T-cell (primary cell): ENCODE measurements at regions not wholly inside any gene's neighbourhood (a gene's known extent, or its start where the extent isn't known, plus 50 kb on each side); places are given as distances from the start of the nearest gene placed in this dataset.

Experiments used
- ATAC-seq, 4 experiments: fragments of 200-7000 bp in 3 of 4; fragments of 150-1000 bp in 1 of 4; cut with Tn5 transposase; replicated peaks in 1 of 4; 1 replicate in 3 of 4; 2 replicates in 1 of 4; pipeline ENCODE4 v1.10.0; 2021; ENCODE audit warnings: moderate library complexity in 3 of 4, mild to moderate bottlenecking in 2 of 4, moderate number of reproducible peaks in 1 of 4
- CTCF ChIA-PET, 2 donors: fragments of 300-600 bp; sonication (Branson Sonifier 250); formaldehyde crosslinking; loops; one replicate each; lab custom pipeline; 2022; ENCODE audit warnings: antibody characterized with exemption in 2 of 2; lab: Charles Lee
- POLR2A ChIA-PET, 2 donors: fragments of 300-600 bp; sonication (Branson Sonifier 250); formaldehyde crosslinking; loops; one replicate each; lab custom pipeline; 2022; ENCODE audit warnings: antibody characterized with exemption in 2 of 2; lab: Charles Lee
- DNase-seq, 35 experiments: peaks; one replicate each; pipeline versions ENCODE4 v3.0.0 to v3.0.0-alpha.2; 2013 to 2023
- H3K27ac ChIP-seq: one replicate; pipeline ENCODE4 v1.5.1; 2013; ENCODE audit warnings: low read length
- H3K27me3 ChIP-seq, 2 experiments: replicated peaks in 1 of 2; 1 replicate in 1 of 2; 2 replicates in 1 of 2; pipeline versions ENCODE4 v1.6.1 to v1.7.0; 2013; ENCODE audit warnings: low read length in 1 of 2, mixed read lengths in 1 of 2; ENCODE audit not compliant: control insufficient read depth in 2 of 2, insufficient read depth in 2 of 2; ENCODE audit errors: extremely low read depth in 1 of 2
- H3K36me3 ChIP-seq, 2 donors: 1 replicate in 1 of 2; 2 replicates in 1 of 2; pipeline versions ENCODE4 v1.6.1 to v1.7.0; 2013; ENCODE audit warnings: low read length in 1 of 2; ENCODE audit not compliant: control insufficient read depth in 2 of 2, insufficient read depth in 1 of 2; ENCODE audit errors: extremely low read depth in 1 of 2
- H3K4me1 ChIP-seq, 2 experiments: 1 replicate in 1 of 2; 2 replicates in 1 of 2; pipeline versions ENCODE4 v1.6.1 to v1.7.0; 2013; ENCODE audit warnings: low read length in 2 of 2, mixed read lengths in 1 of 2; ENCODE audit not compliant: insufficient read depth in 2 of 2, control insufficient read depth in 1 of 2; ENCODE audit errors: extremely low read depth in 1 of 2
- H3K4me3 ChIP-seq, 2 donors: 1 replicate in 1 of 2; 2 replicates in 1 of 2; pipeline versions ENCODE4 v1.5.1 to v1.7.0; 2013; ENCODE audit warnings: mild to moderate bottlenecking in 2 of 2, low read length in 1 of 2, moderate library complexity in 1 of 2; ENCODE audit not compliant: control insufficient read depth in 1 of 2; ENCODE audit errors: extremely low read depth in 1 of 2
- H3K9me3 ChIP-seq: 2 replicates; pipeline ENCODE4 v1.7.0; 2013
- H3K27ac Mint-ChIP-seq, 2 donors: one replicate each; pipeline ENCODE4 v1.8.0; 2020 to 2021; ENCODE audit warnings: mild to moderate bottlenecking in 2 of 2, mixed read lengths in 2 of 2
- H3K27me3 Mint-ChIP-seq, 2 donors: one replicate each; pipeline ENCODE4 v1.8.0; 2021 to 2022; ENCODE audit warnings: mixed read lengths in 2 of 2
- H3K36me3 Mint-ChIP-seq: one replicate; pipeline ENCODE4 v1.8.0; 2021; ENCODE audit warnings: mixed read lengths
- H3K4me1 Mint-ChIP-seq, 3 donors: one replicate each; pipeline ENCODE4 v1.8.0; 2020 to 2022; ENCODE audit warnings: mixed read lengths in 3 of 3, mild to moderate bottlenecking in 1 of 3
- H3K4me3 Mint-ChIP-seq, 3 donors: one replicate each; pipeline ENCODE4 v1.8.0; 2020 to 2022; ENCODE audit warnings: mild to moderate bottlenecking in 3 of 3, mixed read lengths in 3 of 3, moderate library complexity in 3 of 3
- H3K9me3 Mint-ChIP-seq, 3 donors: one replicate each; pipeline ENCODE4 v1.8.0; 2020 to 2022; ENCODE audit warnings: mixed read lengths in 3 of 3
- WGBS: methylation state at CpG from one replicate; pipeline ENCODE4 v1.1.5; 2013; ENCODE audit warnings: missing lambda C conversion rate; ENCODE audit not compliant: insufficient coverage; 5-methylcytosine and 5-hydroxymethylcytosine counted together

DNA sequence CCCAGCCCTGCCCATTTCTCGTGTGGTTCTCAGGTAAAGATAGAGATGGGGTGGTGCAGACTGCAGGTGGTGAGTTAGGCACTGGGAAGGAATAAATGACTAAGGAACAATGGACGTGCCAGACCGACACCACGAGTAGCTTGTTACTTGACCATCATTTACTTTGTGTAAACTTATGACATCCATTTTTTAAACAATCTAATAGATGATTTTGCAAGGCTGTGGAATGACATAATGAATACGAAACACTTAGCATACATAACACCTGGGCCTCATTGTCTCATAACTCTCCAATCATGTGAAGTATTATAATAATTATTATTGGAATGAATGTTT, 137.3 kb upstream of the CPEB2 start:
- Mint-ChIP-seq H3K9me3 (no peaks in the 10 kb centered on the region), H3K36me3 (no peaks in the 10 kb centered on the region), H3K4me1 (no peaks in the 10 kb centered on the region), H3K27ac (no peak overlapping the region), H3K4me3 (no peak overlapping the region), H3K27me3 (peaks cover 21 to 39% of the 10 kb centered on the region in 2 donors)
- POLR2A ChIA-PET, result no interaction called here
- no peak for DNase-seq
- no peaks in the 10 kb centered on the region for H3K4me1 ChIP-seq
- no peak overlapping the region for H3K27ac ChIP-seq
- no peak overlapping the region for H3K4me3 ChIP-seq
- no peak for ATAC-seq
- H3K27me3 ChIP-seq, result peaks cover 0 to 2% of the 10 kb centered on the region in 2 experiments
- CTCF ChIA-PET, result no interaction called here
- no CpG with 5 or more reads among the region's 5 CpGs for WGBS
- H3K36me3 ChIP-seq, result no peaks in the 10 kb centered on the region
- H3K9me3 ChIP-seq, result no peaks in the 10 kb centered on the region

DNA sequence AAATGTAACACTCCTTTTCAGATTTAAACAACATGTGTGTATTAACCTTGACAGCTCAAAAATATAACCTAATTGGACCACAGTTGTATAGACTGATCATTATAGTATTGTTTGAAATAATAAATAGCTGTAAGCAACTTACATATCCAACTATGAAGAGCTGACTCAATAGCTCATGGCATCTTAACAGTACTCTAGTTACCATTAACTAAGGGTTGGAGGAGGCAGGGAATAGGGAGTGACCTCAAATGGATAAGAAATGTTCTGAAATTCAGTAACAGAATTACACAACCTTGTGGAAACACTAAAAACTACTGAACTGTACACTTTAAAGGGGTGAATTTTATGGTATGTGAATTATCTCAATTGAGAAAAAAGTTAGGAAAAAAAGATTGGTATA, 136.5 kb upstream of the CPEB2 start:
- peaks cover 0 to 2% of the 10 kb centered on the region in 2 experiments for H3K27me3 ChIP-seq
- DNase-seq (no peak), ATAC-seq (no peak)
- no peak overlapping the region for H3K27ac ChIP-seq
- H3K4me3 Mint-ChIP-seq, result no peak overlapping the region
- H3K36me3 ChIP-seq, result no peaks in the 10 kb centered on the region
- H3K4me1 ChIP-seq, result no peaks in the 10 kb centered on the region
- no peak overlapping the region for H3K4me3 ChIP-seq
- POLR2A ChIA-PET, result no interaction called here
- CTCF ChIA-PET, result no interaction called here
- no peaks in the 10 kb centered on the region for H3K36me3 Mint-ChIP-seq
- no peaks in the 10 kb centered on the region for H3K9me3 Mint-ChIP-seq
- no peaks in the 10 kb centered on the region for H3K4me1 Mint-ChIP-seq
- no peak overlapping the region for H3K27ac Mint-ChIP-seq
- peaks cover 17 to 41% of the 10 kb centered on the region in 2 donors for H3K27me3 Mint-ChIP-seq
- no peaks in the 10 kb centered on the region for H3K9me3 ChIP-seq

DNA sequence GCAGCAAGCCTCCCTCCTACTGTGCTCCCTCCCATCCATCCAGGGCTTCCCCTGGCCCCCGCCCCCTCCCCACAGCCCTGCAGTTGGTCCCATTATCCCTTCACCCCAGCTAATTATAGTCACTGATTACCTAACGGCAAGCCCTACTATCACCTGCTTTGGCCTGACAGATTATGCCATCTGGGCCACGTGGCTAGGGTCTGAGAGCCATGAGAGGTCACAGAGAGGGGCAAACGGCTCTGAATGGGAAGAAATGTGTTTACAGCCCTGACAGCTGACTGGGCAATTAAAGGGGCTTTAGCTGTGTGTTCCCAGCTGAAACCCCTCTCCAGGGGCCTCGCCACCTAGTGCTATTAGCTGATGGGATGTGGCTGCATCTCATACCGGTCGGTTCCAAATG, 134.4 kb upstream of the CPEB2 start:
- Histone ChIP-seq H3K36me3 (no peaks in the 10 kb centered on the region), H3K27ac (no peak overlapping the region), H3K4me1 (no peaks in the 10 kb centered on the region), H3K4me3 (no peak overlapping the region), H3K9me3 (no peaks in the 10 kb centered on the region), H3K27me3 (no peaks in the 10 kb centered on the region)
- no peaks in the 10 kb centered on the region for H3K36me3 Mint-ChIP-seq
- H3K4me3 Mint-ChIP-seq, result no peak overlapping the region
- ATAC-seq, result no peak
- peaks cover 13 to 35% of the 10 kb centered on the region in 2 donors for H3K27me3 Mint-ChIP-seq
- H3K27ac Mint-ChIP-seq, result no peak overlapping the region
- ChIA-PET CTCF (interaction anchor here in 1 of 2 donors (0.6 kb wide), 1 partner anchor 136 kb away, joined by 3 read pairs; no protein-coding TSS in a partner anchor), POLR2A (no interaction called here)
- H3K9me3 Mint-ChIP-seq, result no peaks in the 10 kb centered on the region
- DNase-seq, result no peak
- H3K4me1 Mint-ChIP-seq, result no peaks in the 10 kb centered on the region
- 70% methylated on average over 3 of the region's 7 CpGs for WGBS

DNA sequence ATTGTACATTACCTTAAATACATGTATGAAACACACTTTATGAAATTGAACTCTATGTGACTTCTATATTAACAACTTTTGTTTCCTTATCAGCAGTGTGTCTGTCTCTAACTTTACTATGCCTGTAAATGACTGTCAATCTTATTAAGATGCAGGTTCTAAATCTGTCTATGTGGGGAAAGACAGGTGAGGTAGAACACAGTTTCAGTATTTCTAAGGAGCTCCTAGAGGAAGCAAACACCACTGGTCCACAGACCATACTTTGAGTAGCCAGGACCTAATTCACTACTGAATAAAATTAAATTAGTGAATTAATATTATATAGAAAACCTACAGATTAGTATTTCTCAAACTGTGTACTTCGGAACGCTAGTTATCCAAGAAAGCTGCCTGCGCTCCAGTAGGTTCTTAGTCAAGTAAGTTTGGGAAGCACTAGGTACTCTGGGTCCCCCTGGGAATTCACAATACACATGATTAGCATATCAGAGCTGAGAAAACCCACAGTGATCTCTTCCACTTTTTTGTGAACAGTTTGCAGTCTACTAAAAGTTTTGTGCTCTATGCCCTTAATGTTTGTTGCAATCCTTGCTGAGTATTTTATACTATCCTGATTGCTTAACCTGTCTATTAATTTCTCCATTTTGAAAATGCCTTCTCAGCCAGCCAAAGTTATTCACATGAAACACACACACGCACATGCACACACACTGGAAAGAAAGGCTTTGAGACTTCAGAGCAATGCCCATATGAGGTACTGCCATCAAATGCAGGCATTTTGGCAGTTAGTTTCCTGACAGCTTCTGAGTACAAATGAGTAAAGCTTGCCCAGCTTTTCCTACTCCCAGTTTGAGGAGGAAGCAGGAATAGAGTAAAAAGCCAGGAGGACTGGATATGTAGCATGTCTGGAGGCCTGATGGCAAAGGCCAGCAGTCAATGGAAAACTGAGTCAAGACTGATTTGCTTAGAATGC, 133.6 kb upstream of the CPEB2 start:
- POLR2A ChIA-PET, result no interaction called here
- H3K4me3 ChIP-seq, result no peak overlapping the region
- Mint-ChIP-seq H3K36me3 (no peaks in the 10 kb centered on the region), H3K9me3 (no peaks in the 10 kb centered on the region), H3K27ac (no peak overlapping the region), H3K4me3 (no peak overlapping the region), H3K4me1 (no peaks in the 10 kb centered on the region), H3K27me3 (peaks cover 9 to 30% of the 10 kb centered on the region in 2 donors)
- H3K36me3 ChIP-seq, result no peaks in the 10 kb centered on the region
- no peak overlapping the region for H3K27ac ChIP-seq
- WGBS, result 78% methylated on average over 1 of the region's 4 CpGs
- CTCF ChIA-PET, result interaction anchor here in 1 of 2 donors (0.6 kb wide), 1 partner anchor 135 kb away, joined by 3 read pairs; no protein-coding TSS in a partner anchor
- no peak for ATAC-seq
- no peaks in the 10 kb centered on the region for H3K27me3 ChIP-seq
- no peaks in the 10 kb centered on the region for H3K4me1 ChIP-seq
- H3K9me3 ChIP-seq, result no peaks in the 10 kb centered on the region
- DNase-seq, result no peak

DNA sequence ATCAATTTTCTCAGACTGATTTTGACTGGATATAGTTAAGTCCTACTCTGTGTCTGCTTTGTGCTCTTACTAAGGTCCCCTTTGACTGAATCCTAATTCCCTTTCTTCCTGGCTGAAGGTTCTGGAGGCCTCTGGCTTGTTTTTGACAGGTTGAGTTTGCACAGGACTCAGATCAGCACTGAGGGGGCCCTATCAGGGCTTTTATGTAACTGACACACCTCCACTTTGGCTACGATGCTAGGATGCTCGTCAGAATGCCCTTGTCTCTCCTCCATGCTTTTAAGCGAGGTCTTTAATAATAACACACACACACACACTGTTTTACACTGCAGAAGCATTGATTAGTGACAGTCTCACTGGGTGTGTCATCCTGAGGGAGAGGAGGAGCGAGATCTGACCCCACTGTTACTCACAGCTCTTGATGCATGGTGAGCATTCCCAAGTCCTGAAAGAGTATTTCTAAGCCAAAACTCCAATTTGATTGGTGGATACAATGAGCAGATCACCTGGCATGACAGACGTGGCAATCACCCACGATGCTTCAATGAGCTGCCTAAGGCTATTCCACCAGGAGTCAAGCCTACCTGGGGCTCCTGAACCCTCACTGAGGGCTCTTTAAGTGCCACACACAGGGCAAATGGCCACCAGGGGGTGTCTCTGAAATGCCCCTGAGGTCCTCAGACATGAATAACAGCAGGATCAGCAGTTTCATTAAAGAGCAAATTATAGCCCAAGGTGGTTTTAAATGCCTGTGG, 130.4 kb upstream of the CPEB2 start:
- Histone ChIP-seq H3K36me3 (no peaks in the 10 kb centered on the region), H3K4me1 (peaks cover 6 to 8% of the 10 kb centered on the region in 2 experiments), H3K4me3 (no peak overlapping the region), H3K9me3 (no peaks in the 10 kb centered on the region), H3K27ac (no peak overlapping the region), H3K27me3 (no peaks in the 10 kb centered on the region)
- ChIA-PET POLR2A (no interaction called here), CTCF (interaction anchor here in 1 of 2 donors (0.5 kb wide), 1 partner anchor 1015 kb away, joined by 3 read pairs; no protein-coding TSS in a partner anchor)
- 80% methylated on average over 2 of the region's 6 CpGs for WGBS
- Mint-ChIP-seq H3K9me3 (peaks cover 0 to 4% (median 0%) of the 10 kb centered on the region in 3 donors), H3K27ac (no peak overlapping the region), H3K4me3 (no peak overlapping the region), H3K27me3 (peaks cover 5 to 18% of the 10 kb centered on the region in 2 donors), H3K4me1 (peaks cover 6 to 16% (median 7%) of the 10 kb centered on the region in 3 donors), H3K36me3 (no peaks in the 10 kb centered on the region)
- DNase-seq (peak in 24 of 35 experiments; percentile 2 to 45 (median 18)), ATAC-seq (no peak)

DNA sequence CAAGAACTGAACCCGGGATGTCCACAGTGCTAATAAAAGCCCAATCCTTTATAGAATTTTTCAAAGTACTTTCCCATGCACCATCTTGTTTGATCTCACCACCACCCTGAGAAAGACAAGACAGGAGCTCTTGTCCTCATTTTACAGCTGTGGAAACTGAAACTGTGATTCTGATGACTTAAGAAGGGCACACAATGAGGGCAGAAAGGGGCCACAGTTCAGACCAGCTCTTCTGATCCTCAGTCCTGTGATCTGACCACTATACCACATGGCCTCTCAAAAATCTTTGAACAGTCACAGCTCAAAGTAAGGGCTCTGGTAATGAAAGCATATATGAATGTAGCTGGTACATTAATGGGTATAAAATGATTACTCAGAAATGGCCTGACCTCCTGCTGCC, 127.3 kb upstream of the CPEB2 start:
- DNase-seq, result no peak
- Mint-ChIP-seq H3K27me3 (peaks cover 0 to 6% of the 10 kb centered on the region in 2 donors), H3K27ac (no peak overlapping the region), H3K9me3 (peaks cover 0 to 4% (median 0%) of the 10 kb centered on the region in 3 donors), H3K4me1 (peaks cover 14 to 25% (median 16%) of the 10 kb centered on the region in 3 donors), H3K4me3 (no peak overlapping the region), H3K36me3 (no peaks in the 10 kb centered on the region)
- POLR2A ChIA-PET, result no interaction called here
- H3K4me1 ChIP-seq, result peaks cover 16 to 17% of the 10 kb centered on the region in 2 experiments
- no peaks in the 10 kb centered on the region for H3K36me3 ChIP-seq
- no peaks in the 10 kb centered on the region for H3K27me3 ChIP-seq
- H3K9me3 ChIP-seq, result no peaks in the 10 kb centered on the region
- no peak for ATAC-seq
- H3K27ac ChIP-seq, result no peak overlapping the region
- WGBS, result no CpG with 5 or more reads among the region's 1 CpG
- CTCF ChIA-PET, result no interaction called here
- H3K4me3 ChIP-seq, result no peak overlapping the region
